A204.1 (cell line): ENCODE measurements at regions not wholly inside any gene's neighbourhood (a gene's known extent, or its start where the extent isn't known, plus 50 kb on each side); places are given as distances from the start of the nearest gene placed in this dataset.

ENCODE experiments used
- FAIRE-seq: peaks from 2 replicates; lab custom pipeline; 2012; peaks lifted over from hg19 to GRCh38; lab: Jason Lieb, UNC

GRCh38 chr2:150159300-150159699 lies 328.2 kb downstream of the RND3 start:
- no peak for FAIRE-seq

- FAIRE-seq = no peak
Measured at GRCh38 chr2:150156876-150157275, 330.6 kb downstream of the RND3 start.

GRCh38 chr2:150156415-150156814 lies 331.1 kb downstream of the RND3 start:
- no peak for FAIRE-seq

DNA sequence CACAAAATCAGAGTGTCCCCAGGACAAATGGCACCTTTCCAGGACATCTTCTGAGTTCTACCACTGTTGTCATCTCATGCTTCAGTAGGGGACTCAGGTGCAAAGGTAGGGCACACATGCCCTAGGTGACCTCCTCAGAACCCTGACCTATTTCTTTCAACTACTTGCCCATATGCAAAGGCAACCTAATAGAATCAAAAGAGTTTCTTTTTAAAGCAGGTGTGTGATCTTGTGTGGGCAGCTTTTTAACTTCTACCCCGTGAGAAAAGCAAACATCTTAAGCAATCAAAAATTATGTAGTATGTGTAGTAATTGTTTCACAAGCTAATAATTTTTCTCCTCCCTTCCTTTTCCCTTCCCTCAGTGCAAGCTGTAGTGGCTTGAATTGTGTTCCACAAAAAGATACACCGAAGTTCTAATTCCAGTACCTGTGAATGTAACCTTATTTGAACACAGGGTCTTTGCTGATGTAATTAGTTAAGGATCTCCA lies 333.1 kb downstream of the RND3 start:
- no peak for FAIRE-seq

DNA sequence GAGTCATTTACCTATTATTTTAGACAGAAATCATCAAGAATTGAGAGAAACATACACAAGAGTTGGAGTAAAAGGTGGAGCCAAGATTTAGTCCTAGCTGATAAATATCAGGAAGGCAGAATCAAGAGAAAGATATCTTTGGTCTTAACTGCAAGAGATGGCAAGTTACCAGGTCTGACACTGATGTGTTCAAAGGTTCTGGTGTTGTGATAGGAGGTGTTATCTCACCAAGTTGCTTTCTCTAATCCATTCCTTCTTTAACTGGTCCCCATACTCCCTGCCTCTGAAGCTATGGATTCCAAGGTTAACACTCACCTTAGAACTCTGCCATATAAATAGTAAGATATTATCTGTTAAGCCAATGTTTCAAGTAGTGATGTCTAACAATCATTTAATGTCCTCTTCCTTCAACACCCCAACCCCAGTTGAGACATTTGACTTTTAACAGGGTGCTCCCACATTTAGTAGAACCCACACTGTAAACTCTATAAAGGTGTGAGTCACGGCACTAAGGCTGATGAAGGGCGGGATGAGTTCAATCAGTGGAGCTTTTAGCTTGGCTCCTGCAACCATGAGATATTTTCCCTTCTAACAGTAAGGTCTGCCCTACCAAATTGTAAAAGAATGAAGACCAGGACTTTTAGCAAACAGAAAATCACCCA lies 333.7 kb downstream of the RND3 start:
- FAIRE-seq = no peak

- no peak for FAIRE-seq
Measured at GRCh38 chr2:150152230-150152629, 335.2 kb downstream of the RND3 start.

GRCh38 chr2:150150144-150150543 lies 337.3 kb downstream of the RND3 start:
- no peak for FAIRE-seq

DNA sequence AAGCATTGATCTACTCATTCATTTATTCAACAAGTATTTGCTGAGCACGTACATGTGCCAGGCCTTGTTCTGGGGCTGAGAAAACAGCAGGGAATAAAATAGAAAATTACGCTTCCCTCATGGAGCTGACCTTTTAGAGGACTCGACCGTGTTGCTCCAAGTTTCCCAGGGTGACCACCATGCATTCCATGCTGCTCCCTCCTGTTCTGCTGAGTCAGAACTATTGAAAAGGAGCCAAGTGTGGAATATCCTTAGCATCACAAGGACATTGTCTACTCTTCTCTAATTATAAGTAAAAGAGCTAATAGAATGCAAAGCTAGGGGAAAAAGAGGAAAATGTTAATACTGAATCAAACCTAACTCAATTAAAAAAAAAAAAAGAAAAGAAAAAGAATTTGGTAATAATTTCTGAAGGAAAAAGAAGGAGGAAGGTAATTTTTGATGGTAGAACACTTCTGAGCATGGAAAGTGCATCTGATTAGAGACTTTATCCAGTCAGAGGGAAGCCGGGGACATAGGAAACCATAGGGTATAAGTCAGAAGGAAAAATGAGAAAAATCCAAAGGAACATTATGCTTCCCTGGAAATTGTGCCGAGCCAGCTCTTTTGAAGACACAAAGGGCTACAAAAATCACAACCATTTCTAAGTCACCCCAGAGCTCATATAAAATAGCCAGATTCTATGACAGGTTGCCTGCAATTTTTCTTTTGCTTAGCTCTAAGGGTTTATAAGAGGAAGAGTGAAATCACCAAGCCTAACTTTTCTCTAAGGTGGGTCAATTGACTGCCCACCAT lies 339.4 kb downstream of the RND3 start:
- no peak for FAIRE-seq

GRCh38 chr2:150146879-150147278 lies 340.6 kb downstream of the RND3 start:
- FAIRE-seq = no peak

DNA sequence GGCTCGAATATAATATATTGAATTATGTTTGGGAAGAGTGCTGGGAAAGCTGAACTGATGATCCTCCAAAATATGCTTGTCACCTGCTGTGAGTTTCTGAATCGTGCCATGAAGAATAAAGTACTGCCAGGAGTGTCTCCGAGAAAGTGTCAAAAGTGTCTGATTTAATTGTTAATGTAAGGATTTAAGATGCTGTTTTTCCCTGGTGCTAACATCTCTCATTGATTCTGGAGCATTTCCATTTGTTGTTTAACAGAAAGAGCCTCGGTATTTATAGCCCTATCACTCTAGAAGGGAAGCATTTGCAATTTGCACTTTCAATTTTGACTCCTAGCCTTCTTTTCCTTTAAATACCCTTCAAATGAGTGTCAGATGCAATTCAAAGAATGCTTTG lies 342.2 kb downstream of the RND3 start:
- no peak for FAIRE-seq

GRCh38 chr2:150144546-150145298 lies 342.7 kb downstream of the RND3 start:
- no peak for FAIRE-seq

GRCh38 chr2:150143087-150143536 lies 344.4 kb downstream of the RND3 start:
- no peak for FAIRE-seq

DNA sequence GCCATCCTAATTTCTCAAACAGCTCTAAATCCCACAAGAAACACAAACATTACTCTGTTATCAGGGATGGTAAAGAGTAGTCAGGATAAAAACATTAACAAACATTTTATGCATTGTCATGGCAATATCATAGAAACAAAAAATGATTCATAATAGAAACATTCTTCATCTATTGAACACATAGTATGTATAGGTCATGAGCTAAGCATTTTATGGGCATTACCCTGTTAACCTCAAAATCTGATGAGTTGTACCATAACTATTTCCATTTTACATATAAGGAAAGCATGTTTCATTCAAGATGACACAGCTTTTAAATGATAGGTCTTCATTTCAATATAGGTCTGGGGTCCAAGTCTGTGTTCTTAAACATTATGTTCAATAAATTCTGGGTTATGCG lies 344.9 kb downstream of the RND3 start:
- no peak for FAIRE-seq

DNA sequence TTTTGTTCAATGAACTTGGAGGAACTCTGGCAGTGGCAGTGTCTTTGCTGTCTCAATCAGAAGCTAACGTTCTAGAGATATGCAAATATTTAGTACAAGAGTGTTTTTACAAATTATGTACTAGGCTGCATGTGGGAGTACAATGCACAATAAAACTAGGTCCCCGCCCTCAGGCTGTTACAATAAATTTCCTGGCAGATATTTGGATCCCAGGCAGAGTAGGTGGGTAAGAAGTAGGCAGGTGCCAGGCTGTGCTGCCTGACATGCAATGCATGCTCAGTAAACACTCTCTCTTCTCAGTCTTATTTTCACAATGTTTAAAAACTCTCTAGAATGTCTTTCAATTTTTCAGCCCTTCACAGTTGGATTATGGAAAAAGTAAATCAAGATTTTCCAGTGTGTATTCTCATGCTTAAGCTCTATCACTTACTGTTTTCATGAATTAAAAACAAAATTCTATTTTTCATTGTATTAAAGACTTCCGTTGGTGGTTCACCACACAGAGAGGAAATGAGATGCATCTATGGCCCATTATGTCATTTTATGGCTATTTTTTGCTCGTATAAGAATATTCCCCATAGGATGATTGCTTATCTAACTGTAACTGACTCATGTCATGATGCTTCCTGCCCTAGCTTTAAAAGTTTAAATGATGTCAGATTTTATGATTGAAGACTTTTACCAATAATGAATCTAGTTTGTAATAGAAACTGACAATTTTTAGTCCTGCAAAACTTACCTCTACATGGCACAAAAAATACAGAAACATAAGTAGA lies 346.1 kb downstream of the RND3 start:
- no peak for FAIRE-seq

DNA sequence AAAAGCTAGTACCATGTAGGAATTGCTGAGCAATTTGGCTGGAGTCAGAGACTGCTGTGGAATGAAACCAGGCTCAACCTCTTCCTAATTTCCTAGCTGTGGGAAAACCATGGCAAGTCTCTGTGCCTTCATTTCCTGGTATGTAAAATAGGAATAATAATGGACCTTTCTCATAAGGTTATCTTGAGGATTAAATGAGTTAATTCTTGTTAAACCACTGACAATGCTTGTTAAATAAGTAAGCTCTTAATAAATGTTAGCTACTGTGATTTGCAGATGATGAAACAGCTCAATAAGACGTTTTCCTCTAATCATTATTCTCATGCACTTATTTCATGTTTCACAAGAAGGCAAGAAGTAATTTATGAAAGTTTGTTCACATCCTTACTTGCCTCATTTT lies 346.7 kb downstream of the RND3 start:
- no peak for FAIRE-seq

DNA sequence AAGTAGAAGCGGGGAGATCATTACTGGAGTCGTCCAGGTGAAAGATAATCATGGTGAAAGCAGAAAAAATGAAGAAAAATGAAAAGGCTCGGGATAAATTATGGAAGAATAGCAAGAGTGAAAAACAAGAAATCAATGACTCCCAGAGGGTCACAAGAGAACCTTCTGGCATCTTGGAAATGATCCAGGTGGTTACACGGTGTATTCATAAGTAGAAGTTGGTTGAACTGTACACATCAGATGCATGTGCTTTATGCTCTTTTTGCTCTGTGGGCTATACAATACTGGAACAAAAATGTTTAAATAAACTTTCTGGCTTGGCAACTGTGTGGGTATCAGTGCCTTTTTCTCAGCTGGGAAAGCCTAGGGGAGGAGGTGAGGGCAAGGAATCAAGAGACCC lies 348.9 kb downstream of the RND3 start:
- no peak for FAIRE-seq

DNA sequence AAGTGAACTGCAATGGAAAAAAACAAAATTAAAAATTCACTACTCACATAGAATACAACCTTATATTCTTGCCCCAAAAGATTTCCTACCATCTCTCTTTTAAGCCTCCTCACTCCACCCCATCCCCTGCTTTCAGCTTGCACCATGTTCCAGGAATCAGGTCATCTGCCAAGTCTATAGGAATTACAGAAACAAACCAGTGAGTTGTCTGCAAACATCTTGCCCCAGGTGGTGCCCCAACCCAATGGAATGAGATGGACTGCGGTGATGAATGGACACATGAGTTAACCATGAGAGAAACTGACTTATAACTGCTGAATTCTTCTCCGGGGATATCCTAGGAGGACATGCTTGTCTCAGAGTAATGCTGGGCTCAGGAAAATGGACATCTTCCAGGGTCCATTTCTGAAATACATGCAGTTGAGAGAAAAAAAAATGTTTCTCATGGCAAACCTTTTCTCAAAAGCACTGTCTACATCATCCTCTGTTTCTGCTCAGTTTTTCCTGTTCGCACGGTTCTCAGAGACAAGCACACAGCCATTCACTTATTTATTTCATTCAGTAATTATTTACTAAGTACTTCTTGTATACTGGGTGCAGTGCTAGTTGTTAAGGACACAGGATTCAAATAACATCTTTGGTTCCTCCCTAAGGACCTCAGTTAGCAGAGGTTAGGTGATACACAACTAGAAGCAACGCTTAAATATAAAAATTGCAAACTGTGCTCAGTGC lies 350.0 kb downstream of the RND3 start:
- FAIRE-seq = no peak

- FAIRE-seq = no peak
Measured at GRCh38 chr2:150136893-150137292, 350.6 kb downstream of the RND3 start.

DNA sequence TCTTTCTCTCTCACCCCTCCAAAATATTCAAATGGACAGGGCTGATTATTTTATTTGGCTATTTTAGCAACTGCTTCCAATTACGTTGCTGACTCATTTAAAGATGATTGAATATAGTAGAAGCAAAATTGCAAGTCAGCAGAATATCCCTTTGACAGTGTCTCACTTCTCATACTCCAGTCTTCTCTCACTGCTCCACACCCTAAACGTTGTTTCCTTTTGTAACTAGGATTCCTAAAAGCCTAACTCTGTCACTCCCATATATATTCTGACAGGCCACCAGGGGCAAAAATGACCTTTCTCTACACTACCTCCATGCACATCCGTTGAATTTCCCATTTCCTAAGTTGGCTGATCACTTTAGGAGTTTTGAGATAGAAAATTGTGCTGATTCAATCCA lies 351.1 kb downstream of the RND3 start:
- FAIRE-seq = no peak

DNA sequence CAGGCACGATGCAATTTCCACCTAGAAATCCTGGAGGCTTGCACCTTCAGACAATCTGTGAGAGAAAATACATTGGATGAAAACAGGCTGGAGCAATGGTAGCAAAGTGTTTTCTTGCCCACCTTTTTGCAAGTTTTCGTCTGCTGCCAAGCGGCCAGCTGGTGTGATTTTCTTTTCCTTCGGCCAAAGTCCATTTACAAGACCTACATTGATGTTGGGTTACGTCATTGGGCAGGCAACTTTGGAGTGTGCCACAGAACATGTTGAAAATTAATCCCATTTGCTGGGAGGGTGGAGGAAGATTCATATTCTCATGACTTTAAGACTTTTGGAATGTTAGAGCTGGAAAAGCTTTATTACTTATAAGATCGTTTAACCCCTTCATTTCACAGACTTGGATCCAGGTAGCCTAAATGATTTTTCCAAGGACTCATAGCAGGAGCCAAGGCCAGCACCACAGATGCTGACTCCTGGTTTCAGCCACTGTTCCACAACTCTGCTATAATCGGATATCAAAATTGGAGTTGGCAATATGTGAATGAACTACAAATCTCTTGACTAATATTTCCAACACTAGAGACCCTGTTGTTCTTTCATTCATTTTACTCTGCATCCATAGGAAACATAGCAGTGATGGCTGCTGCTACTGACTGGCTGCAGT lies 352.1 kb downstream of the RND3 start:
- FAIRE-seq = no peak
